ENCODE measurements at regions not wholly inside any gene's neighbourhood (a gene's known extent, or its start where the extent isn't known, plus 50 kb on each side); places are given as distances from the start of the nearest gene placed in this dataset.

DNA sequence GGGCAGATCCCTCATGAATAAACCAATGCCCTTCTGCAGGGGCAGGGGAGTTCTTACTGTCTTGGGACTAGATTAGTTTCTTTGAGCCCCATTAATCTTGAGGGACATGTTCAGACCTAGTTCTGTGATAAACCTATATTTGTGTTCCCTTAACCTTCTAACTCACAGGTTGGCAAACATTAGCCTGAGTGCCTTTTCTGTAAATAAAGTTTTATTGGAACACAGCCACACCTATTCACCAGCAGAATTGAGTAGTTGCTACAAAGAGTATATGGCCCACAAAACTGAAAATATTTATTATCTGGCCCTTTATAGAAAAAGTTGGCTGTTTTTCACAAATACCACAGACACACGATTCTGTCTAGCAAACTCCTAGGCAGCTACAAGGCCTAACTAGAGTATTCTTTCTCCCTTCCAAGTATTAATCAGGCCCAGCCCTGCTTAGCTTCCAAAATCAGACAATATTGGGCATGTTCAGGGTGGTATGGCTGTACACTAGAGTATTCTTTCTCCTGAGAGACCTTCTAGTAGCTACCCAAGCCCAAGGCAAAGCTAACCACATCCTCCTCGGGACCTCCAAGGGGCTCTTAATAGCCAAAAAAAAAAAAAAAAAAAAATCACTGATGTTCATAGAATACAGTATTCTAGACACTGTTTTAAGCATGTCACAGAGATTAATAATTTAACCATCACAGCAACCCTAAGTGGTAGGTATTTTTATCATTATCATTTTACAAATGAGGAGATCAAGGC is 199.3 kb upstream of the PWP1 start (continued):
- TF ChIP-seq, protein P1, sequence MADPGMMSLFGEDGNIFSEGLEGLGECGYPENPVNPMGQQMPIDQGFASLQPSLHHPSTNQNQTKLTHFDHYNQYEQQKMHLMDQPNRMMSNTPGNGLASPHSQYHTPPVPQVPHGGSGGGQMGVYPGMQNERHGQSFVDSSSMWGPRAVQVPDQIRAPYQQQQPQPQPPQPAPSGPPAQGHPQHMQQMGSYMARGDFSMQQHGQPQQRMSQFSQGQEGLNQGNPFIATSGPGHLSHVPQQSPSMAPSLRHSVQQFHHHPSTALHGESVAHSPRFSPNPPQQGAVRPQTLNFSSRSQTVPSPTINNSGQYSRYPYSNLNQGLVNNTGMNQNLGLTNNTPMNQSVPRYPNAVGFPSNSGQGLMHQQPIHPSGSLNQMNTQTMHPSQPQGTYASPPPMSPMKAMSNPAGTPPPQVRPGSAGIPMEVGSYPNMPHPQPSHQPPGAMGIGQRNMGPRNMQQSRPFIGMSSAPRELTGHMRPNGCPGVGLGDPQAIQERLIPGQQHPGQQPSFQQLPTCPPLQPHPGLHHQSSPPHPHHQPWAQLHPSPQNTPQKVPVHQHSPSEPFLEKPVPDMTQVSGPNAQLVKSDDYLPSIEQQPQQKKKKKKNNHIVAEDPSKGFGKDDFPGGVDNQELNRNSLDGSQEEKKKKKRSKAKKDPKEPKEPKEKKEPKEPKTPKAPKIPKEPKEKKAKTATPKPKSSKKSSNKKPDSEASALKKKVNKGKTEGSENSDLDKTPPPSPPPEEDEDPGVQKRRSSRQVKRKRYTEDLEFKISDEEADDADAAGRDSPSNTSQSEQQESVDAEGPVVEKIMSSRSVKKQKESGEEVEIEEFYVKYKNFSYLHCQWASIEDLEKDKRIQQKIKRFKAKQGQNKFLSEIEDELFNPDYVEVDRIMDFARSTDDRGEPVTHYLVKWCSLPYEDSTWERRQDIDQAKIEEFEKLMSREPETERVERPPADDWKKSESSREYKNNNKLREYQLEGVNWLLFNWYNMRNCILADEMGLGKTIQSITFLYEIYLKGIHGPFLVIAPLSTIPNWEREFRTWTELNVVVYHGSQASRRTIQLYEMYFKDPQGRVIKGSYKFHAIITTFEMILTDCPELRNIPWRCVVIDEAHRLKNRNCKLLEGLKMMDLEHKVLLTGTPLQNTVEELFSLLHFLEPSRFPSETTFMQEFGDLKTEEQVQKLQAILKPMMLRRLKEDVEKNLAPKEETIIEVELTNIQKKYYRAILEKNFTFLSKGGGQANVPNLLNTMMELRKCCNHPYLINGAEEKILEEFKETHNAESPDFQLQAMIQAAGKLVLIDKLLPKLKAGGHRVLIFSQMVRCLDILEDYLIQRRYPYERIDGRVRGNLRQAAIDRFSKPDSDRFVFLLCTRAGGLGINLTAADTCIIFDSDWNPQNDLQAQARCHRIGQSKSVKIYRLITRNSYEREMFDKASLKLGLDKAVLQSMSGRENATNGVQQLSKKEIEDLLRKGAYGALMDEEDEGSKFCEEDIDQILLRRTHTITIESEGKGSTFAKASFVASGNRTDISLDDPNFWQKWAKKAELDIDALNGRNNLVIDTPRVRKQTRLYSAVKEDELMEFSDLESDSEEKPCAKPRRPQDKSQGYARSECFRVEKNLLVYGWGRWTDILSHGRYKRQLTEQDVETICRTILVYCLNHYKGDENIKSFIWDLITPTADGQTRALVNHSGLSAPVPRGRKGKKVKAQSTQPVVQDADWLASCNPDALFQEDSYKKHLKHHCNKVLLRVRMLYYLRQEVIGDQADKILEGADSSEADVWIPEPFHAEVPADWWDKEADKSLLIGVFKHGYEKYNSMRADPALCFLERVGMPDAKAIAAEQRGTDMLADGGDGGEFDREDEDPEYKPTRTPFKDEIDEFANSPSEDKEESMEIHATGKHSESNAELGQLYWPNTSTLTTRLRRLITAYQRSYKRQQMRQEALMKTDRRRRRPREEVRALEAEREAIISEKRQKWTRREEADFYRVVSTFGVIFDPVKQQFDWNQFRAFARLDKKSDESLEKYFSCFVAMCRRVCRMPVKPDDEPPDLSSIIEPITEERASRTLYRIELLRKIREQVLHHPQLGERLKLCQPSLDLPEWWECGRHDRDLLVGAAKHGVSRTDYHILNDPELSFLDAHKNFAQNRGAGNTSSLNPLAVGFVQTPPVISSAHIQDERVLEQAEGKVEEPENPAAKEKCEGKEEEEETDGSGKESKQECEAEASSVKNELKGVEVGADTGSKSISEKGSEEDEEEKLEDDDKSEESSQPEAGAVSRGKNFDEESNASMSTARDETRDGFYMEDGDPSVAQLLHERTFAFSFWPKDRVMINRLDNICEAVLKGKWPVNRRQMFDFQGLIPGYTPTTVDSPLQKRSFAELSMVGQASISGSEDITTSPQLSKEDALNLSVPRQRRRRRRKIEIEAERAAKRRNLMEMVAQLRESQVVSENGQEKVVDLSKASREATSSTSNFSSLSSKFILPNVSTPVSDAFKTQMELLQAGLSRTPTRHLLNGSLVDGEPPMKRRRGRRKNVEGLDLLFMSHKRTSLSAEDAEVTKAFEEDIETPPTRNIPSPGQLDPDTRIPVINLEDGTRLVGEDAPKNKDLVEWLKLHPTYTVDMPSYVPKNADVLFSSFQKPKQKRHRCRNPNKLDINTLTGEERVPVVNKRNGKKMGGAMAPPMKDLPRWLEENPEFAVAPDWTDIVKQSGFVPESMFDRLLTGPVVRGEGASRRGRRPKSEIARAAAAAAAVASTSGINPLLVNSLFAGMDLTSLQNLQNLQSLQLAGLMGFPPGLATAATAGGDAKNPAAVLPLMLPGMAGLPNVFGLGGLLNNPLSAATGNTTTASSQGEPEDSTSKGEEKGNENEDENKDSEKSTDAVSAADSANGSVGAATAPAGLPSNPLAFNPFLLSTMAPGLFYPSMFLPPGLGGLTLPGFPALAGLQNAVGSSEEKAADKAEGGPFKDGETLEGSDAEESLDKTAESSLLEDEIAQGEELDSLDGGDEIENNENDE (IDR thresholded peaks at IDR 0.05; ENCODE audit: insufficient replicate concordance, low read length): no peak
- TF ChIP-seq NANOG (IDR thresholded peaks at IDR 0.05; ENCODE audit: insufficient read depth, low read depth, low read length, poor library complexity, severe bottlenecking) (no peak), TAF1 (IDR thresholded peaks at IDR 0.05; ENCODE audit: low read depth, low read length) (no peak), POLR2A (IDR thresholded peaks at IDR 0.05; ENCODE audit: control extremely low read depth in 1 of 2, low read depth in 2 of 2, low read length in 2 of 2) (no peak)

All from H1 (cell line).